OCI-M1 (cell line): ENCODE measurements at regions not wholly inside any gene's neighbourhood (a gene's known extent, or its start where the extent isn't known, plus 50 kb on each side); places are given as distances from the start of the nearest gene placed in this dataset.
"Not testable (repeated sequence)": the region's sequence is repeated elsewhere in the genome, so short reads cannot be mapped to it uniquely, and the experiment has no call there.

Experiments used
- DNase-seq: peaks from one replicate; lab custom pipeline; 2025; lab: John Stamatoyannopoulos, UW

DNA sequence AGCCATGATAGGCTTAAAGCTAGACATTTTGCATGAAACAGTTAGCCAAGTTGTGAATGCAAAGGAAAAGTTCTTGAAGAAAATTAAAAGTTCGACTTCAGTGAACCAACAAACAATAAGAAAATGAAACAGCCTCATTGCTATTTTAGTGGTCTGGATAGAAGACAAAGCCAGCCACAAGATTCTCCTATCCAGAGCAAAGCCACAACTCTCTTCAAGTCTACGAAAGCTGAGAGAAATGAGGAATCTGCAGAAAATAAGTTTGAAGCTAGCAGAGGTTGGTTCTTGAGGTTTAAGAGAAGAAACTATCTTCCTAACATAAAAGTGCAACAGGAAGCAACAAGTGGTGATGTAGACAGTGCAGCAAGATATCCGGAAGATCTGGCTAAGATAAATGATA is 271.4 kb upstream of the GRM3 start:
- no peak for DNase-seq

DNA sequence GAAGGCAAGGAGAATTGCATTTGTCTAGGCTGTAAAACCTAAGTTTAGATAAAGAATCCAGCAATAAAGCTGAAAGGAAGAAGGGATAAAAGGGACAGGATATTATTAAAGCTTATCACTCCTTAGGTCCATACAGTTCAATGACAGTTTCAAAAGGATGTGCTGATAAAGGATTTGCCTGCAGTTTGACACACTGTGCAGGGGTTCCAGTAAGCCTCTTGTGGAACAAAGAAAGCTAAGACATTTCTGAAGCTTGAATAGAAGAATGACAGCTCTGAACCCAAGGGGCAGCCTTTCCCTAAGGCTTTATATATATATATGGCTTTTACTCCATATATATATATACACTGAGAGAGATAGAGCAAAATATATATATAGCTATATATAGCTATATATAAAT is 276.8 kb upstream of the GRM3 start:
- no peak for DNase-seq

DNA sequence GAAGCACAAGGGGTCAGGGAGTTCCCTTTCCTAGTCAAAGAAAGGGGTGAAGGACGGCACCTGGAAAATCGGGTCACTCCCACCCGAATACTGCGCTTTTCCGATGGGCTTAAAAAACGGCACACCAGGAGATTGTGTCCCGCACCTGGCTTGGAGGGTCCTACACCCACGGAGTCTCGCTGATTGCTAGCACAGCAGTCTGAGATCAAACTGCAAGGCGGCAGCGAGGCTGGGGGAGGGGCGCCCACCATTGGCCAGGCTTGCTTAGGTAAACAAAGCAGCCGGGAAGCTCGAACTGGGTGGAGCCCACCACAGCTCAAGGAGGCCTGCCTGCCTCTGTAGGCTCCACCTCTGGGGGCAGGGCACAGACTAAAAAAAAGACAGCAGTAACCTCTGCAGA is 303.3 kb upstream of the GRM3 start:
- not testable (repeated sequence) for DNase-seq

DNA sequence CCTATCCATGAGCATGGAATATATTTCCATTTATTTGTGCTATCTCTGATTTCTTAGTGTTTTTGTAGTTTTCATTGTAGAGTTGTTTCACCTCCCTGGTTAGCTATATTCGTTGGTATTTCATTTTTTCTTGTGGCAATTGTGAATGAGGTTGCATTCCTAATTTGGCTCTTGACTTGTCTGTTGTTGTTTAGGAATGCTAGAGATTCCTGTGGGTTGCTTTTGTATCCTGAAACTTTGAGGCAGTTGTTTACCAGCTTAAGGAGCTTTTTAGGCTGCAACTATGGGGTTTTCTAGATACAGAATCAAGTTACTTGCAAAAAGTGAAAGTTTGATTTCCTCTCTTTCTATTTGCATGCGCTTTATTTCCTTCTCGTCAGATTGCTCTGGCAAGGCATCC is 304.7 kb upstream of the GRM3 start:
- no peak for DNase-seq

DNA sequence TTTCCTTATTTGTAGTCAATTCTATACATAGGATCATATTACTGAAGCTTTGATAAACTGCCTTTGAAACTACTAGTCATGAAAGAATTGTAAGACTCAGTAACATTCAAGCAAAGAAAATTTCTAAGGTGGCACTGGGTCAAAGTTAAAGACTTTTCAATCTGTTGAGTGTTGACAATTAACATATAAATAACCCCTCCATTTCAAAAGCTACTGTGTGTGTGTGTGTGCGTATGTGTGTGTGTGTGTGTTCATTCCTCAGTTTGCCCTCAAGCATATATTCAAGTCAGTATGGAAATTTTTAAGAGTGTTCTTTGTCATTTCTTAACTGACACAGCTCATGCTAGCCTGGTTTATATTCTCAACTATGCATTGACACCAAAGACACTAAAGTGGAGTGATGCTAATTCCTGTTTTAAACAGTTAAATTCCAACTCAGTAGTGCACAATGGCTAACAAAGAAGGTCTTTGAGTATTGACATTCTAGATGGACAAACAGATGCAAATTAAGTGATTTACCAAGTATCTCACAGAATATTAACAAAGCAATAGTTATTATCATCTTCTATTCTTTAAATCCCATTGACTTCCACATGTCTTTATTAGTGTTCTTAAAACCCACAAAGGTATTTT is 314.8 kb upstream of the GRM3 start:
- DNase-seq, result no peak

DNA sequence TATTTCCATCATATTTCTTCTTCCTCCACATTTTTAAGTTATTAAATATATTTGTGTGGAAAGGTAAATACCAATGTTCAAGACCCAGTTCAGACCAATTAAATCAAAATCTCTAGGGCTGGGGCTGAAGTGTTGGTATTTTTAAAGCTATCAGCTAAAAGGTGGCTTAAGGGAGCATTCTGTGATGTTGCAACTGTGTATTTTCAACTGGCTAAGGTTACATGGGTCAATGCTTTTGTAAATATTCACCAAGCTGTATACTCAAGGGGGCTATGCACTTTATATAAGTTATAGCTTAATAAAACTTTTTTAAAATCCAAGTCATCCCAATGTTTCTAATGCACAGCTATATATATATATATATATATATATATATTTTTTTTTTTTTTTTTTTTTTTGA is 316.9 kb upstream of the GRM3 start:
- DNase-seq, result no peak

DNA sequence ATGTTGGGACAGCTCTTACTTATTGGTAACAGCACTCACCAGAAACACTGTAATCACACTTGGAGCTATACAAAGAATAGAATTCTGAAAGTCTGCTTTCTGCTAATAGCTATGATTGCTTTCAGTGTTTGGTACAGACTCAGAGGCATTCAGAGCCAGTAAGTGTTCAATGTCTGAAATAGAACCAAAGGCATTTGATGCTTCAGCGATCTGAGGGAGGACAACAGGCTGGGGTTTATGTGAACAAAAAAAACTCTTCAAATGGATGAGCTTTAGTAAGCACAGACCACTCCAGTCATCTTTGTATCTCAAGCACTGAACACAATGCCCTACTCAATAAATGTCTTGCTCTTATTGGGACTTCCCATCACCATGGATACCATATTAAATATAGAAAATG is 322.8 kb upstream of the GRM3 start:
- no peak for DNase-seq

DNA sequence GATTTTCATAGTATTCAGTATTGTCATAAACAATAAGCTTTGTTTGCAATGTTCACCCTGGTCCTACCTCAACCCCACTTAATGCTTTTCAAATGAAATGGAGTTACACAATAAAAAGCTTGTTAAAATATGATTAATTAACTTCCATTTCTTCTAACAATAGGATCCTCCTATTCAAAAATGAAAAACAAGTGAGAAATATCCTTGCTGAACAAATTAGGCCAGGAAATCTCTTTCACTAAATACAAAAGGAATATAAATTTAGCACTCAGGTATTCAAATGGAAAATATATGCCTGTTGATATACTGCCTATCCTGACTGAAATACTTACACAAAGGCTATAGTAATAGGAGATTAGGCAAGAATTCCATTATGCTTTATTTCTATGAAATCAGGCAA is 323.4 kb upstream of the GRM3 start:
- DNase-seq, result no peak

DNA sequence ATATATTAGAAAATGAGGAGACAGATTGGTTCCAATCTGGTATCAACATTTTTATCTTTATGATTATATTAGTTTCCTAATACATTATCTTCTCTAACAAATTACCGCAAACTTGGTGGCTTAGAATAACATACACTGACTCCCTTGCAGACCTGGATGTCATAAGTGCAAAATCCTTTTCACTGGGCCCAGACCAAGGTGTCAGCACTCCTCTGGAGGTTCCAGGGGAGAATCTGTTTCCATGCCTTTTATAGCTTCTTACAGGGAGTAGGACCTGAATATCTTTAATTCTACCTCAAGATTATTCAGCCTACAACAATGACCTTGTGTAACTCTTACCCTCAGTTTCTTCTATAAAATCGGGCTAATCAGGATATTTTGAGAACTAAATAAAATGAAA is 329.9 kb upstream of the GRM3 start:
- DNase-seq, result no peak

DNA sequence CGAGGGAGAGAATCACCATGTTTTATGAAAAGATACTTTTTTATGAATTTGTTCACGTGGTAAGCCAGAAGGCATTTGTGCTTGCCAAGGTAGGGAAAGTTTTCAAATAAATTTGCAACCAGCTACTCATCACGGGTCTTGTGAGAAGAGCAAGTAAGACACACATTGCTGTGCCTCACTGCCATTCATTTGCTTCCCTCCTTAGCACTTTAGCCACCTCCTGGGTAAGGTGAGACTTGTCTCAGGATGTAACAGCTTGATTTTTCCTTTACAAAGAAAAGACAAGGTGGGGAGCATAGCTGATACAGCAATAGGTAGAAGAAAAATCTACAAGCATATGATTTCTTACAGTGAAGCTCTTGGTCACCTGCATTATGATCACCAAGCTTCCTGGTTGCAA is 342.4 kb upstream of the GRM3 start:
- DNase-seq, result no peak

DNA sequence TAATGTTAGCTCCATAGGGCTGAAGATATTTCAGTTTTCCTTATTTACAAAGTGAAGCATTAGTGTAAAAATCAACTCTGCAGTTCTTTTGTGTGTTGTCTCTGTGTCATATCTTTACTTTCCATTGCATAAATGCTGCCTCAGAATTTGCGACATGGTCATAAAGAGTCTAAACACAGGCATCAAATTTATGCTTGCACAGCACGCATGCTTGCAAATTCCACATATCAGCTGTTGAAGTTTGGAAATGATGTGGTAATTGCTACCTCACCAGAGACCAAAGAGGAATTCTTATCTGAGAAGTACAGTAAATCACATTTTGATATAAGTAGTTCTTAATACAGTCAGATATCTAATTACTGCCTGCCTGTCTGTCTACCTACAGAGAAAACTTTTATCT is 348.2 kb upstream of the GRM3 start:
- no peak for DNase-seq

DNA sequence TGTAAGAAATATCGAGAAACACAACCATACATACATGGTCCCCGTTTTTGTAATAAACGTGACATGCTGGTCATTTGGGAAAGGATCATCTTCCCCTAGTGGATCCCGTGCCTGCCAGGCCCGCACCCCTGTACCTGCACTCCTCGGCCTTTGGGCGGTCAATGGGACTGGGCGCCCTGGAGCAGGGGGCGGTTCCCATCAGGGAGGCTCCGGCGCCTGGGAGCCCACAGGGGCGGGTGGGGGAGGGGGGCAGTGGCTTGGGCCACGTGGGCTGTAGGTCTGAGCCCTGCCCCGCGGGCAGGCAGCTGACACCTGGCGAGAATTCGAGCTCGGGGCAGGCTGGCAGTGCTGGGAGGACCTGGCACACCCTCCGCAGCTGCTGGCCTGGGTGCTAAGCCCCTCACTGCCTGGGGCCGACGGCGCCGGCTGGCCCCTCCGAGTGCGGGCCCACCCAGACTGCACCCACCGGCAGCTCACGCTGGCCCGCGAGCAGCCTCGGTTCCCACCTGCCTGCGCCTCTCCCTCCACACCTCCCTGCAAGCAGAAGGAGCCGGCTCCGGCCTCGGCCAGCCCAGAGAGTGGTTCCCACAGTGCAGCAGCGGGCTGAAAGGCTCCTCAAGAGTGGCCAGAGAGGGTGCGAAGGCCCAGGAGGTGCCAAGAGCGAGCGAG is 361.6 kb upstream of the GRM3 start:
- no peak for DNase-seq

DNA sequence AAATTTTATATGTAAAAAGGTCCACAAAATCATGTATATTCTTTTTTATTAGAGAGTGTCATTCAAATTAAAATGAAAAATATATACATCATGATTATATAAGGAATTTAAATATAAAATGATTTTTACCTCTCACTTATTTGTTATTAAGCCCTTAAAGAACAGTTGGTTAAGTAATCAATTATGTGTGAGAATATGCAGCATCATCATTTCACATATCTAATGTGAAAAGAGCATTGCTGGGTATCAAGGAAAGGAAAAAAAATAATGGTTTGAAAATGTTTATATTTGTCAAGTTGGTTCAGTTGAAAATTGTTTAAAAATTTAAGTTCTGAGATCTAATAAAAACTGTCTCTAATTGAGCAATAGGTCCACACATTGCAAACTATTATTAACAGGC is 363.6 kb upstream of the GRM3 start:
- DNase-seq, result no peak

DNA sequence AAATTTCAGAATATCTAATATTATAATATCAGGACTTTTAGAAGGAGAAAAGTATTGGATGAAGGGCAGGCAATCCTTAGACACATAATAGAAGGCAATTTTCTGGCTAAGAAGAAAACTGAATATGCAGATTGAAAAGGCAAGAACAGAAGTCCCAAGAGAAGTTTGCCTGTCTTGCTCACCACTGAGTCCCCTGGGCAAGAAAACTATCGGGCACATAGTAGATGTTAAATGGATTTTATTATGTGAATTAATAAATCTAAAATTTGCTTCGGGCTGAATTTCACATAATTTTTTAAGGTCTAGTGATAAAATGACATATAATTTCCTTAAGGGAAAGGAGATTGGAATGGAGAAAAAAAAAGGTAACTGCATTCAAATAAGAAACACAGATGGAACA is 380.9 kb upstream of the GRM3 start:
- no peak for DNase-seq

DNA sequence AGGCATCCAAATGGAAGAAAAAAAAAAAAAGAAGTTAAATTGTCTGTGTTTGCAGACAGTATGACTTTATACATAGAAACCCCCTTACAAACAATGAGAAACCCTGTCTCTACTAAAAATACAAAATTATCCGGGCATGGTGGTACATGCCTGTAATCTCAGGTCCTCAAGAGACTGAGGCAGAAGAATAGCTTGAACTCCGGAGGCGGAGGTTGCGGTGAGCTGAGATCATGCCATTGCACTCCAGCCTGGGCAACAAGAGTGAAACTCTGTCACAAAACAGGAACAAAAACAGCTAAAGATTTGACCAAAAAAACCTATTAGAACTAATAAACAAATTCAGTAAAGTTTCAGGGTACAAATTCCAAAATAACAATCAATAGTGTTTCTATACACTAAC is 385.8 kb upstream of the GRM3 start:
- no peak for DNase-seq

DNA sequence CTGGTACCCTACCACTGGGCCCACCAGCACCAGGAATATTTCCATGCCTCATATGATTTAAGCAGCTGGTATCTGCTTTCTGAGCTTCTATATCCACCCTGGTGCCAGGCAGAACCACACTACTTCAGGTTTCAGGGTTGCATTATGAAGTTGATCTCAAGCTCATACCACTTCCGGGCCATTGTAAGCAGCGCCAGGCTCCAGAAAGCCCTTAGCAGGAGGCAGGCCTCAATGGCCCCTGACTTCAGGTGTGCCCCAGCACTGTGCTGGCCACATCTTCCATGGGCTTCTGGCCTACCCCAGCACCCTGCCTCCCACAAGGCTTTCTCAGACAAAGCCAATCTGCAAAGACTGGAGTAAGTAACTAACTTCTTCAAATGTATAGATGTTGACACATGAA is 391.3 kb upstream of the GRM3 start:
- no peak for DNase-seq

DNA sequence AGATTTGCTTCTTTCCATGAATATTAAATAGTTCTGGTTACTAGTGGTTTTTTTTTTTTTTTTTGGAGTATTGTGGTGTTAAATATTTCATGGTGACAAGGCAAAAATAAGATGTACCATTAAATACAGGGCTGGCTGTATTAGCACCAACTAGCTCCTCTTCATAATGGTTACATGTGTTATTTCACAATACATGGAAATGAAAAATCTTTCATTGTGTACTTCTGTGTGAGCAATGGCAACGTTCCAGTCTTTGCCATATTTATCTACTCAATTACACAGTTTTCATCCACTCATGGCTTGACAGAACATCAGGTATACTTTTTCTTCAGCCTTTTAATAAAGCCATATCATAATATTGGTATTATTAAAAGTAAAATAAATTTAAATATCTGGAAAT is 394.7 kb upstream of the GRM3 start:
- DNase-seq, result no peak

DNA sequence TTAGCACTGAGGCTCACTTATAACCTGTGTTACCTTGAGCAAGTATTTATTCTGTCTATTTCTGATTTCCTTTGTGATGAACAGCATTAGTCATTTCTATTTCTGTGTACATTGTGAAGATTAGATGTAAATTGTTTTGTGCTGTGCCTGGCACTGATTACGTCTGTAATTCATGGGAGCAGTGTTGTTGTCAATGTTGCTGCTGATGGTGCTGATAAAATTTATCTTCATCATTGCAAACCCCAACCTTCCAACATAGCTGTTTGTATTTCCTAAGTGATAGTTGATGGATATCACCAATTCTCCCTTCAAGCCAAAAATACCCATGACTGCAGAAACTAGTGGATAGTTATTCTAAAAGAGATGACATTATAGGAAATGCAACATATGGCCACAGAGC is 400.5 kb upstream of the GRM3 start:
- DNase-seq, result no peak

DNA sequence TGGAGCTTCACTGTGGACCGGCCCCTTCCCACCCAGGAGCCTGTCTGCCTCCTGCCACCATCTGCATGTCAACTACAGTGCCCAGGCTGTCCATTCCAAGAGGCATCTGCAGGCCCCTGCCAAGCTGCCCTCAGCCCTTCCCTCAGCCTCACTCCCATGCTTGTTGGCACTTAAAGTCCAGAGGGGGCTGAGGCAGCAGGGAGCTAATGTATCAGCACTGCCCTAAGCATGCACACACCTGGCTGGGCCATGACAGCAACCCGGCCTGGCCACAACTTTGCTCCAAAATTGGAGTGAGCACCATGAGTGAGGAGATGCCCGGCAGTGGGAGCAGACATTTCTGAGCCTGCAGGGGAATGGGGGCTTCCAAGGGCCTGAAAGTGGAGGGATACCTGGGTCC is 417.5 kb upstream of the GRM3 start:
- DNase-seq, result no peak

DNA sequence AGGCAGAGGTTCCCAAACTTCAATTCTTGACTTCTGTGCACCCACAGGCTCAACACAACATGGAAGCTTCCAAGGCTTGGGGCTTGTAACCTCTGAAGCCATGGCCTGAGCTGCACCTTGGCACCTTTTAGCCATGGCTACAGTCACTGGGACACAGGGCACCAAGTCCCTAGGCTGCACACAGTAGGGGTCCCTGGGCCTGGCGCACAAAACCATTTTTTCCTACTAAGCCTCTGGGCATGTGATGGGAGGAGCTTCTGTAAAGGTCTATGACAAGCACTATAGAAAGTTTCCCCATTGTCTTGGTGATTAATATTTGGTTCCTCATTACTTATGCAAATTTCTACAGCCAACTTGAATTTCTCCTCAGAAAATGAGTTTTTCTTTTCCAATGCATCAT is 420.9 kb upstream of the GRM3 start:
- no peak for DNase-seq

DNA sequence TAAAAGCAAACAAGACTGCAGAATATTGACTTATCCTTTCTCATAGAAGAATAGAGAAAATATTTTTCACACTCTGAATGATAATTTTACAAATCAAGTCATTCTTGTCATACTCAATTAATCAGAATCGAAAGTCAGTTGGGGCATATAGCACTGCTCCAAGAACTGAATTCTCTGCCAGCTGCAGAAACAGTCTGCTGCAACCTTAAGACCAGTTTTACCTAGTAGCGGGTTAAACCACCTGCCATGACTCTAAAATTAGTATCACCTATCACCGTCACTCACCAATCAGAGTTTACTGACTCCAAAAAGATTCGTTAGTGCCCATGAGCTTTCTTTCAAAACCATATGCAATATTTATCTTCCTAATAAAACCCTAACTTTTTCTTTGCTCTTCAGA is 429.0 kb upstream of the GRM3 start:
- no peak for DNase-seq

DNA sequence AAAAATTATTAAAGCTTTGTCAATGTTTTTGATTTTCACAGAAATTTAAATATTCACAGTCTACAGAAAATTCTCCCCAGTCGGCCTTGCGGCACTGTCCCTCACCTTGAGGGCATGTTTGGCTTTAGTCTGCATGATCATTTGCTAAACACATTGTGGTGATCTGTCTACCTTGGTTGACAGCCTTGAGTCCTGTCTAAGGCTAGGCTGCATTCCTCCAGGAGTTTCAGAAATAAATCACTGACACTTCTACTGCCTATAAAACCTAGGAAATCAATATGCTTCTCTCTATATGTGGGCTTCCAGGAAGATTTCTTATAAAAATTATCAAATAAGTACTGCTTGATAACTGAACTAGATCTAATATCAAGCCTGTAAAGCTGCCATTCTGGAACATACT is 430.7 kb upstream of the GRM3 start:
- no peak for DNase-seq

DNA sequence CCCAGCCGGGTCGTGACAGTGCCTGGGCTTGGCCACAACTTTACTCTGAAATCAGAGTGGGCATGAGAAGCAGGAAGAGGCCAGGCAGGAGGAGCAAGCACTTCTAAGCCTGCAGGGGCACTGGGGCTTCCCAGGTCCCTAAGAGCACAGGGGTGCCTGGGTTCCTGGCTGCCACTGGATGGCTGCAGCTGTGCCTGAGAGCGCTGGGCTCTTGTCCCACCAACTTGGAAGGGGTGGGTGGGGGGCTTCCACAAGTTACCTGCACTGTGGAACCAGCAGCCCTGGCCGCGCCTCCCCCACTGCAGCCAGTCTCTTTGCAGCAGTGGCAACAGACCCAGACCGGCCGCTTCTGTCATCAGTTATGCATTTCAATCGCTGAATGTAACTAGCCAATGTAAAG is 434.7 kb upstream of the GRM3 start:
- DNase-seq, result no peak

DNA sequence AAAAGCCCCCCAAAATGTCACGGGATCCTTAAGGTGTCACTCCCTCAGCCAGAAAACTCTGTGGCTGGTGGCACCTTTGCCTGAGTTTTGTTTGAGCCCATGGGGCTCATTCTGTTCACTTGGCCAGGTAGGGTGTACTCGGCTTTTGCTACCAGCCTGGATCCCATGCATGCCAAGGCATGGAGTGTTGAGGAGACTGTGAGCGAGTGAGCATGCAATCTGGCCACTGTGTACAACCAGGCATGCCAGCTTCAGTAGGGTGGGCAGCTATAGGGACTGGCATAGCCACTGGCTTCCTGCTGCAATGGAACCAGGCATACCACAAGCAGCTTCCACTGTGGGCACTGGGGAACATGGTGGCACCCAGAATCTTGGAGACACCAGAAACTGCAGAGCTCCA is 436.0 kb upstream of the GRM3 start:
- no peak for DNase-seq
